ENCODE measurements at regions not wholly inside any gene's neighbourhood (a gene's known extent, or its start where the extent isn't known, plus 50 kb on each side); places are given as distances from the start of the nearest gene placed in this dataset.

GRCh38 chrY:9257725-9258124 is 79.5 kb upstream of the TSPY4 start (continued):
- TF ChIP-seq CTCF (IDR thresholded peaks at IDR 0.05; ENCODE audit: control extremely low read depth in 1 of 3, insufficient read depth in 1 of 3, low read depth in 1 of 3, low read length in 3 of 3): no peak
- TF ChIP-seq EZH2 (IDR thresholded peaks at IDR 0.05; ENCODE audit: low read depth, low read length, severe bottlenecking): no peak
